HG02852 (cell line): ENCODE measurements at regions not wholly inside any gene's neighbourhood (a gene's known extent, or its start where the extent isn't known, plus 50 kb on each side); places are given as distances from the start of the nearest gene placed in this dataset.
"Not testable (repeated sequence)": the region's sequence is repeated elsewhere in the genome, so short reads cannot be mapped to it uniquely, and the experiment has no call there.

Experiments
- ATAC-seq: cut with Tn5 transposase; IDR thresholded peaks from one replicate; pipeline ENCODE4 v1.9.1; 2021; ENCODE audit warnings: mild to moderate bottlenecking, moderate library complexity; ENCODE audit not compliant: unreplicated experiment

DNA sequence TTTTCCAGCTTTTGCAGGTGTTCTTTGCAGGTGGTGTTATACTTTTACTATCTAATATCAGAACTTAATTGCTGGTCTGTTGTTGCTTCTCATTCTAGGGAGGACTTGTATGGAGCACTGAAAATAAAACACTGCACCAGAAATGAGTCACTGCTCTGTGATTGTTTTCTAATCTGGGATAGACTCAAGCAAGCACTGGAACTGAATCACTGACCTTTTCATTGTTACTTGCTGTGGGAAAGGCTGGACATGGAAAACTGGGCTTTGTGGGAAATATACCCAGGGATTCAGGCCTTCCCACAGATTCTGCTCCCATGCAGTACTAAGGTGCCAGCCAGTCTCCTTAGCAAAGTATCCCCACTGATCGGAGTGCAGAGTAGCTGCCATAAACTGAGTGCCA lies 470.0 kb upstream of the GCFC2 start:
- ATAC-seq = no peak

DNA sequence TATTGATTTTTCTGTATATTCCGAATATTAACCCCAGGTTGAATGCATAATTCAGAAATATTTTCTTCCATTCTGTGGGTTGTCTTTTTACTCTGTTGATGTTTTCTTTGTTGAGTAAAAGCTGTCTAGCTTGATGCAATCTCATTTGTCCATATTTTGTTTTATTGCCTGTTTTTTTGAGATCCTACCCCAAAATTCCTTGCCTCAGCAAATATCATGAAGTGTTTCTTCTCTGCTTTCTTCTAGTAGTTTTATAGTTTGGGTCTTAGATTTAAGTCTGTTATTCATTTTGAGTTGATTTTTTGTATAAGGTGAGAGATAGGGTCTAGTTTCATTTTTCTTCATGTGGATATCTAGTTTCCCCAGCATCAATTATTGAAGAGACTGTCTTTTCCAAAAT lies 467.9 kb upstream of the GCFC2 start:
- no peak for ATAC-seq

DNA sequence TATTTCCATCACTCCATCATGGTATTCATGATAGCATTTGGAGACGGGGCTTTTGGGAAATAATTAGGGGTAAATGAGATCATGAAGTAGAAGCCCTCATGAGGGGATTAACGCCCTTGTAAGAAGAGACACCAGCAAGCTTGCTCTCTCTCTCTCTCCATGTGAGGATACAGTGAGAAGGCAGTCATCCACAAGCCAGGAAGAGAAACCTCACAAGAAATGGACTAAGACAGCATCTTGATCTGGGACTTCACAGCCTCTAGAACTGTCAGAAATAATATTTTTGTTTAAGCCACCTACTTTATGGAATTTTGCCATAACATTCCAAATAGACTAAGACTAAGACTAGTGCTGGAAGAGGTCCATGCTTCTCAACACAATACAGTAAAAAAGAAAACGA lies 464.6 kb upstream of the GCFC2 start:
- ATAC-seq = no peak

DNA sequence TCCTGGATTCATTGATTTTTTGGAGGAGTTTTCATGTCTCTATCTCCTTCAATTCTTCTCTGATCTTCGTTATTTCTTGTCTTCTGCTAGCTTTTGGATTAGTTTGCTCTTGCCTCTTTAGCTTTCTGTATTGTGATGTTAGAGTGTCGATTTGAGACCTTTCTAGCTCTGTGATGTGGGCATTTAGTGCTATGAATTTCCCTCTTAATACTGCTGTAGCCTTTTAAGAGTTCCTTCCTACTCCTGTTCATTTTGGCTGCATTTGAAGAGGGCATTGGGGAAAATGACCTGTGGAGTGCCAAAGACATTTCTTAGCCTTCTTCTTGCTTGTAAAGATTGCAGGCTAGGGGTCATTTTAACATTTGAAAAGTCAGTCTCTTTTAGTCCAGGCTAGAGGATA lies 463.8 kb upstream of the GCFC2 start:
- no peak for ATAC-seq

DNA sequence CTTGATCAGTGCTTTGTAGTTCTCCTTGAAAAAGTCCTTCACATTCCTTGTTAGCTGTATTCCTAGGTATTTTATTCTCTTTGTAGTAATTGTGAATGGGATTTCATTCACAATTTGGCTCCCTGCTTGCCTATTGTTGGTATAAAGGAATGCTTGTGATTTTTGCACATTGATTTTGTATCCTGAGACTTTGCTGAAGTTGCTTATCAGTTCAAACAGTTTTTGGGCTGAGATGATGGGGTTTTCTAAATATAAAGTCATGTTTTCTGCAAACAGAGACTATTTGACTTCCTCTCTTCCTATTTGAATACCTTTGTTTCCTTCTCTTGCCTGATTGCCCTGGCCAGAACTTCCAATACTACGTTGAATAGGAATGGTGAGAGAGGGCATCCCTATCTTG lies 462.5 kb upstream of the GCFC2 start:
- ATAC-seq = not testable (repeated sequence)

DNA sequence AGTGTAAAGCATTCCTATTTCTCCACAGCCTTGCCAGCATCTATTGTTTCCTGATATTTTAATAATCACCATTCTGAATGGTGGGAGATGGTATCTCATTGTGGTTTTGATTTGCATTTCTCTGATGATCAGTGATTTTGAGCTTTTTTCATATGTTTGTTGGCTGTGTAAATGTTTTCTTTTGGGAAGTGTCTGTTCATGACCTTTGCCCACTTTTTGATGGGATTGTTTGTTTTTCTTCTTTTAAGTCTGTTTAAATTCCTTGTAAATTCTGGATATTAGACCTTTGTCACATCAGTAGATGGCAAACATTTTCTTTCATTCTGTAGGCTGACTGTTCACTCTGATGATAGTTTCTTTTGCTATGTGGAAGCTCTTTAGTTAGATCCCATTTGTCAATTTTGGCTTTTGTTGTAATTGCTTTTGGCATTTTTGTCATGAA lies 461.5 kb upstream of the GCFC2 start:
- ATAC-seq = not testable (repeated sequence)

DNA sequence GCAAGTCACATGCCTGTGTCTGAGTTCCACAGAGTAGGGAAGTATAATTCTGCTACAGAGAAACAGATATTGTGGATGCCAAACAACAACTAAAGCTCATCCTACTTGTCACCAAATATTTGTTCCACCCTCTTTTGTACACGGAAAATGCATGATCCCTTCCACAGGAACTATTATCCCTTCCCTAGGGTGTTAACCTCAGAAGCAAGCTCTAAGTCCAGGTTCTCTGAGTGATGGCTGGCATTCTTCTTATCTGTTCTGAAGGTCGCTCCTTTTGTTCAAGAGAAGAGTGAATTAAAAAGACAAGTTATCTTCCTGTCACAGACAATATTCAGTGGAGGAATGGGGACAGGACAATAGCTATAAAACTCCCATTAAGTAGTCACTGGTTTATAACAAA lies 460.1 kb upstream of the GCFC2 start:
- ATAC-seq = no peak

DNA sequence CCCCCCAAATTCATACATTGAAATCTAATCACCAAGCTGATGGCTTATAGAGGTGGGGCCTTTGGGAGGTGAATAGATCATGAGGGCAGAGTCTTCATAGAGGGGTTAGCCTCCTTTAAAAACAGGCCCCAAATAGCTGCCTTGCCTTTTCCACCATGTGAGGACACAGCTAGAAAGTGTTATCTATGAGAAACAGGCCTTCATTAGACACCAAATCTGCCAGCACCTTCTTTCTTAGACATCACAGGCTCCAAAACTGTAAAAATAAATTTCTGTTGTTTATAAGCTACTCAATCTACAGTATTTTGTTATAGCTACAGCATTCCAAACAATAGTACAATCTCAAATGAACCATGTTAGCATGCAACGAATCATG lies 459.3 kb upstream of the GCFC2 start:
- no peak for ATAC-seq

DNA sequence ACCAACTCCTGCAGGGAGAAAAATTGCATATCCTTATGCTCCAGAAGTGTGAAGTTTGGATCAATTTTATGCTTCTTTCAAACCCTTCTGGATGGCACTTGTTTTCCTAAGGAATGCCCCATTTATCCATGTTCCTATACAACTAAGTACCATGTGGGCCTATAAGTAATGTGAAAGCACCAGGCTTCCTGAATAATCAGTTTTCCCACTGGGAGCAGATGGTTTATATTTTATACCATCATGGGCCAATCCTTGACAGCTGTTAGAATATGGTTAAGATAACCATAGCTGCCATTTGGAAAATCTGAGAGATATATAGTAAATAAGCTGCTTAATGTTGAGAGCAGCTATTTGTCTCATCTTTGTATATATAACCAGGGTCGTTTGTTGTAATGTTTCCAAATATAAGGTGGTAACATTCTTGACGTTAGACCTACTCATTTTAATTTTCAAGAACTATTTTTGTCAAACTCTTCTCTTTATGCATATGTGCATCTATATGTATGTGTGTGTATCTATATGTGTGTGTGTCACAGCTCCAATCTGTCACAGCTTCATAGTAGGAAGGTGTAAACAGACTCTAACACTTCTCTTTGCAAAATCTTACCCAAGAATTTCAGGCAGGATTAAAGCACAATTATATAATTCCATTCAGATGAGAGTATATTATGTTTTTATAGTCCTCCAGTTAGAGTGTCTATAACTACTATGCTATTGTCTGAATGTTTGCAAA lies 458.7 kb upstream of the GCFC2 start:
- no peak for ATAC-seq

DNA sequence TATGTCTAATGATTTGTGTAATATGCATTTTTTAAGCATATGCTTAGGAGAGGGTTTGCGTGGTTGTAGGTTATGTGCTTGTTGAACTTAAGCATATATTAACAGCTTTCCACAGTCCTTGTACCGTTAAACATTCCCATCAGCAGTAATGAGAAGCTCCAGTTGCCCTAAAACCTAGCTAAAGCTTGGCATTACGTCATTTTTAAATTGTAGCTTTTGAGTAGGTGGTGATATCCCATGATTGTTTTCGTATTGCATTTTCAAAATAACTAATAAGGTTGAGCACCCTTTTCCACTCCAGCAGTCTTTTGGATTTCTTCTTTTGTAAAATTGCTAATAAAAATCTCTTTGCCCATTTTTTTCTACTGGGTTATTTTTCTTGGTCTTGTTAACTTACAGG lies 453.1 kb upstream of the GCFC2 start:
- no peak for ATAC-seq

DNA sequence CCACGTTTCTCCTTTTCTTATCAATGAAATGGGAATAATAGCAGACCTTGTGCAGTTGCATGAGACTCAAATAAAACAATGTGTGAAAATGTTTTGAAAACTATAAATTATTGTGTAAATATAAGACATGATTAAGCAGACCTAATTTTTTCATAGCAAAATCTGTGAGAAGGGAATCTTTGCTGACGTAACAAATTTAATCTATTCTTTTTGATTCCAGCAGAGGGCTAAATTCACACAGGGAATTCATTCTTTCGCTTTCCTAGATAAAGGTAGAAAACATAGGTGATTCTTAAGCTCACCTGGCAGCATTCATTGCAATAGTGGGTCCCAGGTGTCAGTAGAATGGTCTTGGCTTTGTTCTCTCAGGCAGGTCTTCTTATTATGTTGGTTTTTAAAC lies 450.0 kb upstream of the GCFC2 start:
- ATAC-seq = no peak

DNA sequence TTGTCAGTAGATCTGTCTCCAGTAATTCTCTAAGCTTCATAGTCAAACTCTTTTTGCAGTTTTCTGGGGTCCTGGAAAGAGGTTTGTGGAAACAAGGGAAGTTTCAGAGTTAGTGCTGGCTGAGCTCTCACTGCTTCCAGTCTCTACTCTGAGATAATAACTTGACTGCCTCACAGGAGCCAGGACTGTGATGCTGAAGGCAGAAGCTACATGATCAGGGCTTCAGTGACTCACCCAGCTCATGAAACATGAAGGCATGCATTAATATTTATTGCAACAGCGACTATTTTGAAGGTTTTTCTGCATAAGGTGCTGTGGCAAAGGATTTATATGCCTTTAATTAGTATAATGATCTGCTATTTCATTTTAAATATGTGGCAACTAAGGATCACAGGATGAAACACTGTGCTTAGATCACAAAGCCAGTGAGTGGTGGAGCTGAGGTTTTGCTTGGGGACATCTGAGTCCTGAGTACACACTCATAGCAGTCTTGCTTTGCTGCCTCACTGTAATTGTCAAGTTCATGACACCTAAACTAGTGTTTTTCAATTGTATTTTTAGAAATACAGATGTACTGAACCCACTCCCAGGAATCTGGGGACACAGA lies 448.4 kb upstream of the GCFC2 start:
- no peak for ATAC-seq

DNA sequence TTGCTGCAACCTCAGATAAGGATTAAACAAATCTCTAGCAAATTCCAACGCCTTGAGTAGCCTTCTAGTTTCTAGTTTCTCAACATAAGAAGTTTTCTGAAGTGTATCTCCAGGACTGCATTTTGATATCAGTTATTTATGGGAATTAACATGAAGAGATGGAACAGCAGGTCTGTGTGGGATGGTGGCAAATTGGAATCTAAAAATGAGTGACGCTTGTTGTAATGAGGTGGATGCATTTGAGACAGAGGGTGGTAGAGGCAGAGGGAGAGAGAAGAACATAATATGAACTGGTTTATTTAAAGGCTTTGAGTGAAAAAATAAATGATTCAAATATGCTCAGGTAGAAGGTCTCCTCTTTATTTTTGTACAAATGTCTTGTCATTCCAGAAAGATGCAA lies 446.8 kb upstream of the GCFC2 start:
- ATAC-seq = no peak

DNA sequence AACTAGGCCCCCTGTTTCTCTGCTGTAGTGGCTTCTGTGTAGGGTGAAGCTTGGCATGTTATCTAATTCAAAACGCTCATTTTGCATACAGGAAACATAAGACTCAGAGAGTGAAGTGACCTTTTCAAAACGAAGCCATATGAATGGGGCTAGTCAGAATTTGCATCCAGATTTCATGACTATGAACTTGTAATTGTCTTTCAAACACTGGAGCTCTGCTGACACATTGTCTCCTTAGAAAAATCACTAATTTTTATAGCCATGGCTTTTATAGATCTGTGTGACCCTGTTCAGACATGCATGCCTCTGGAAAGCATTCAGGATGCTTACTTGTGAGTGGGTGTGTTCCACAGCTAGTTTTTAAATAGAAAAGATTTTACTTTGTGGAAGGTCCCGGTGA lies 444.3 kb upstream of the GCFC2 start:
- no peak for ATAC-seq

DNA sequence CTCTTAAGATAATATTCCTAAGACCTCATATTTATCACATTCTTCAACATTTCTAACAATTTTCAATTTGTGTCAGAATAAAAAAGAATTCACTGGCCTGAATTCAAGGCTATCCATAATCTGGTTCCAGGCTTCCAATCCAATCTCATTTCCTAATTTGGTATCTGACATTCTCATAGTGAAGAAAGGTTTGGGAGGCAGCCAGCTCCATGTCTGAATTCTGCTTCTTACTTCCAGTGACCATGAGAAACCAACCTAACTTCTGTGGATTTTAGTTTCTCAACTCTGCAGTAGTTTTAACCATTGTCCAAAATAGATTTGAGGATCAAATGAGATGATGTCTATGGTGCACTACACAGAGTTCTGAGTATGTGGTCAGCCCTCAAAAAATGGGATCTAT lies 439.1 kb upstream of the GCFC2 start:
- no peak for ATAC-seq

DNA sequence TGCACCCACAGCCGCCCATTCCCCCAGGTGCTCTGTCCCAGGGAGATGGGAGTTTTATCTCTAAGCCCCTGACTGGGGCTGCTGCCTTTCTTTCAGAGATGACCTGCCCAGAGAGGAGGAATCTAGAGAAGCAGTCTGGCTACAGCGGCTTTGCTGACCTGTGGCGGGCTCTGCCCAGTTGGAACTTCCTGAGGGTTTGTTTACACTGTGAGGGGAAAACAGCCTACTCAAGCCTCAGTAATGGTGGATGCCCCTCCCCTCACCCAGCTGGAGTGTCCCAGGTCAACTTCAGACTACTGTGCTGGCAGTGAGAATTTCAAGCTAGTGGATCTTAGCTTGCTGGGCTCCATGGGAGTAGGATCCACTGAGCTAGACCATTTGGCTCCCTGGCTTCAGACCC lies 428.6 kb upstream of the GCFC2 start:
- not testable (repeated sequence) for ATAC-seq

DNA sequence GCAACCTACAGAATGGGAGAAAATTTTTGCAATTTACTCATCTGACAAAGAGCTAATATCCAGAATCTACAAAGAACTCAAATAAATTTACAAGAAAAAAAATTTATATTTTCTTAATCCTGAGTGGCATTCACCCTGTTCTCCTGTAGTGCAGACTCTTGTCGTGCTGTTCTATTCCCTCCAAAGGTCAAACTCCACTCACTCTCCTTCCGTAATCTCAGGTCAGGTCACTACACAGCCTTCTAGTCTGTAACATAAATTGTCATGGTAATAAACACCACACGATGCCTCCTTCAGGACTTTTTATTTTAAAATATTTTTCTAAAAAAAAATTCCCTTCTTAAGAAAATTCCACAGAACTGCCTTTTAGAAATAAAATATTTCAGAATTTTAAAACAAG lies 417.9 kb upstream of the GCFC2 start:
- no peak for ATAC-seq

DNA sequence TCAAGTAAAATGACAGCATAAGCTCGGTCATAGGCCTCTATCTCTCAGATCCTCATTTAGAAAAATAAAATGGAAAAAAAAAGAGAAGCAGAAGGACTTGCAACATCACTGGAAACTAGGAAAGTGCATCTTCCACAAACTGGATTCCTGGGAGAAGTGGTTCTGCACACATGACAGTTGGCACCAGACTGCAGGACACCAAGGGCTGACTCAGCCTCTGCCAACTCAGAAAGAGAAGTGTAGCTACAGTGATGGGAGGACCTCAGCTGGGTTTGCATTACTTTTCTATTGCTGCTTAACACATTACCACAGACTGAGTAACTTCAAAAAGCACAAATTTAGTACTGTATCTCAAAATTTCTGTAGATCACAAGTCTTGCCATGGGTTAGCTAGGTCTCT lies 409.5 kb upstream of the GCFC2 start:
- no peak for ATAC-seq

DNA sequence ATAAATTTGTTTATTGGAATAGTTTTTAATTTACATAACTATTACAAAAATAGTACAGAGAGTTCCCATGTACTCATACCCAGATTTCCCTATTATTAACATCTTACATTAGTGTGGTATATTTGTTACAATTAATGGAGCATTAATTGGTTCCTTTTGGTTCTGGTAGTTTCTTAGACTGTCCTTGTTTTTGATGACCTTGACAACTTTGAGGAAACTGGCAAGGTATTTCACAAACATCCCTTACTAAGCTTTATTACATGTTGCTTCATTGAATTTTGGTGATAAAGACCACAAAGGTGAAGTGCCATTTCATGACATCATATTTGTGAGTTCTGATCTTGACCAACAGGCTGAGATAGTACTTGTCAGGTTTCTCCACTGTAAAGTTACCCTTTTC lies 379.0 kb upstream of the GCFC2 start:
- ATAC-seq = no peak

DNA sequence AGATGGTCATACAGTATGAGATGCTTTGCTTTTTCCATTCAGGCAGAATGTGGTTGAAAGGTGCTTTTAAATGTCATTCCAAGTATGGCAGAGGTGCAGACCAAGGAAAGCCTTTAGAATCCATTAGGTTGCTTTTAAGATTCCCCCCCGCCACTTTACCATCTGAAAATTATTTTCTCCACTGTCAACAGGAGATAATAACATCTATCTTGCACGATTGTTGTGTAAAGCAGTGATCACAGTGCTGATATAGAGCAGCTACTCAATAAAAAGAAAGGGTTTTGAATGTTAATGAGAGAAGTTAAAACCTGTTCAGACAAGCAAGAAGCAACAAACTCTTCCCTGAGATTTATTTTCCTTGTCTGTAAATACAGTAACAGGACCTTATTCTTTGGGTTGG lies 372.5 kb upstream of the GCFC2 start:
- ATAC-seq = no peak

DNA sequence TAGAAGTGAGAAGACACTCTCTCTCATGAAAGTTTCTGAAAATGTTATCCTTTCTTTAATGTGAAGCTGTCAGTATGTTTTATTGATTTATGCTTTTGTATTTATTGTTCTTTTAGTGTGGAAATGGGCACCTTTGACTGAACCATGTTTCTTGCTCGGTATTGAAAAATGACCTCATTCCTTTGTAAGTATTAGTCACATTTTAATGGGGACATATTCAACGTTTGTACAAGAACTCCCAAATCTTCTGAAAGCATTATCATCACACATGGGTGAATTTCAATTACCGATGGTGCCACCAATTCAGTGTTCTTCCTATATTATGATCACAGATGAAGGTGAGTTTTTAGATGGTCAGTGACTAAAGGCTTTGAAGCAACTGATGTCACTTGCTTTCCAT lies 371.8 kb upstream of the GCFC2 start:
- ATAC-seq = no peak

DNA sequence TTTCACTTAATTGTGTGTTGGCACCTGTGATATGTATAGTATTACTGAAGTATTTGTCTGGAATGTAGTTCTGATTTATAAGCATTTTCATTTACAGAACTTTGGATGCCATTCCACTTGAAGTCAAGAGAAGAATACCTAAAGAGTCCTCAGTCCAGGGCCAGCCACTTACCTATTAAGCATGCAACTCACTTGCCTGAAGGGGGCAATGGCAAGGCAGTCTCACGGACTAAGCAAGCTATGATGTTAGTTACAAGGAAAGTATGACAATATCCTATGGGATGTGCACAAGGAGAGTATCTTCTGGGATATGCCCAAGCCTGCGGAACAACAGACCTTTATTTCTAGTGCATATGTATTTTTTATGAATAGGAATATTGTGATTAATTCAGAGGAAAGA lies 369.4 kb upstream of the GCFC2 start:
- no peak for ATAC-seq

DNA sequence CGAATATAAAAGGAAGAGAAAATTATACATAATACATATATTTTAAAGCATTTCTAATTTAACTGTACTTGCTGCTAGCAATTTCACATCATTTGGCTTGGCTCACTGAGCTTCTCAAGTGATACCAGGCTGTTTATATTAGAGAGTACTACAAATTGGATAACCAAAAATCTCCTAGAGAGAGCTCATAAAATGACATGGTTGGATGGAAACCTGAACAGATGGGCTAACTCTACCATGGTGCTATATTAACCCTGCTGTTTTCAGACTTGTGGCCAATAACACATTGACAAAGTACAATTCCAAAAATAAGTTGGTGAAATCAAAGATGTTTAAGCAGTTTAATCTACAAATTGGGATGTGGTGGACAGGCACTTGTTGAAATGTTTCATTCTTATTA lies 364.4 kb upstream of the GCFC2 start:
- no peak for ATAC-seq
